ENCODE measurements at regions not wholly inside any gene's neighbourhood (a gene's known extent, or its start where the extent isn't known, plus 50 kb on each side); places are given as distances from the start of the nearest gene placed in this dataset.

GRCh38 chr12:46921048-46921763 is 95.4 kb upstream of the SLC38A4 start:
- no peak overlapping the region for H3K4me3 ChIP-seq (ENCODE audit: control insufficient read depth, low read depth, low read length)

GRCh38 chr12:46921764-46922133 is 96.0 kb upstream of the SLC38A4 start:
- DNase-seq (ENCODE audit: low read depth) = peak; percentile 70
- no peak overlapping the region for H3K4me3 ChIP-seq (ENCODE audit: control insufficient read depth, low read depth, low read length)
- TF ChIP-seq CTCF (IDR thresholded peaks at IDR 0.05; ENCODE audit: control insufficient read depth, insufficient read depth, low read depth, low read length, missing control alignments) = no peak

More at GRCh38 chr12:46921048-46921763, 95.4 kb upstream of the SLC38A4 start:
- DNase-seq (ENCODE audit: low read depth) = no peak
- no peak for TF ChIP-seq CTCF (IDR thresholded peaks at IDR 0.05; ENCODE audit: control insufficient read depth, insufficient read depth, low read depth, low read length, missing control alignments)

- H3K4me3 ChIP-seq (ENCODE audit: control insufficient read depth, low read depth, low read length) = no peak overlapping the region
- no peak for TF ChIP-seq CTCF (IDR thresholded peaks at IDR 0.05; ENCODE audit: control insufficient read depth, insufficient read depth, low read depth, low read length, missing control alignments)
- DNase-seq (ENCODE audit: low read depth) = no peak
Measured at GRCh38 chr12:46926526-46926925, 100.7 kb upstream of the SLC38A4 start.

DNA sequence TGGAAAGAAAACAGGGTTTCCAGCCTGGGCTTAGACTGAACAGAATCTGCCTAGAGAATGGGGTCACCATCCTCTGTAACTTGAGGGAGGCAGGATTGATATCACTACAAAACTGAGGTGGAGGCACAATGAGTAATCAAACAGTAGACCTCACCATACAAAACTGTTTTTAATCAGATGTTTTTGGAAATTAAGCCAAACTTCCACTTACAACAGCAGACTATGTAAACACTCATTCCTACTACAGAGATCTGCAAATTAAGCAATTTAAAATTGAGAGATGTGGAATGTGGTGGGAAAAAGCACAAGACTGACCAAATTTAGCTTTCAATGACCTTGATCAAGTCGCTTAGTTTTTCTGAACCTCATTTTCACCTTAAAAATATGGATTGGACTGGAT is 104.3 kb upstream of the SLC38A4 start:
- TF ChIP-seq CTCF (IDR thresholded peaks at IDR 0.05; ENCODE audit: control insufficient read depth, insufficient read depth, low read depth, low read length, missing control alignments) = no peak
- no peak for DNase-seq (ENCODE audit: low read depth)

DNA sequence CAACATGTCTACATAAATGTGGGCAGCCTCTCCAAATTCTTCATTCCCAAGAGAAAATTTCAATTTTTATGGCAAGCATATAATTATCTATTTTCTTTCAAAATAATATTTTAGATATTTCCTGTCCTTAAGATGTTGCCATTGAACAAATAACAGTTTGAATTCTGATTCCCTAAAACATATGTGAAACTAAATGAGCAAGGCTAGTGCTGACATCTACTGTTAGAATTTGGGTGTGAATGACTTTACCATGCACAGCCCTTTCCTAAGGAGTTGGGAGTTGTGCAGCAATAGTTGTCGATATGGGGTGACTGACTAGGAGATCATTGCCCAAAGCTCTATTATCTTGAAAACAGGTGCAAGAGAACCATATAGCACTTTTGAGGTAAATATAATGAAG is 108.2 kb upstream of the SLC38A4 start:
- peak; percentile 41 for DNase-seq (ENCODE audit: low read depth)

More for the DNA sequence above, 104.3 kb upstream of the SLC38A4 start:
- H3K4me3 ChIP-seq (ENCODE audit: control insufficient read depth, low read depth, low read length) = no peak overlapping the region

GRCh38 chr12:46934374-46935111 is 108.7 kb upstream of the SLC38A4 start:
- no peak for DNase-seq (ENCODE audit: low read depth)
- no peak overlapping the region for H3K4me3 ChIP-seq (ENCODE audit: control insufficient read depth, low read depth, low read length)
- TF ChIP-seq CTCF (IDR thresholded peaks at IDR 0.05; ENCODE audit: control insufficient read depth, insufficient read depth, low read depth, low read length, missing control alignments) = no peak

More for the DNA sequence above, 108.2 kb upstream of the SLC38A4 start:
- TF ChIP-seq CTCF (IDR thresholded peaks at IDR 0.05; ENCODE audit: control insufficient read depth, insufficient read depth, low read depth, low read length, missing control alignments) = peak; percentile 68
- no peak overlapping the region for H3K4me3 ChIP-seq (ENCODE audit: control insufficient read depth, low read depth, low read length)
